Thoracic aorta (tissue), 2 donors: ENCODE measurements at regions not wholly inside any gene's neighbourhood (a gene's known extent, or its start where the extent isn't known, plus 50 kb on each side); places are given as distances from the start of the nearest gene placed in this dataset.

Source experiments
- ATAC-seq: fragments of 150-250 bp; one replicate; pipeline ENCODE4 v1.8.0; 2017; ENCODE audit warnings: low read depth; ENCODE audit not compliant: insufficient number of reproducible peaks, low FRiP score
- DNase-seq: peaks from one replicate; pipeline ENCODE4 v3.0.0-alpha.2; 2020; ENCODE audit warnings: low spot score
- H3K27ac ChIP-seq, 2 donors: fragments of 200-600 bp; sonication (generic); 1 replicate in 1 of 2; 2 replicates in 1 of 2; pipeline ENCODE4 v1.5.1; 2016; ENCODE audit warnings: mild to moderate bottlenecking in 2 of 2, moderate library complexity in 2 of 2
- H3K27me3 ChIP-seq: fragments of 200-600 bp; sonication (generic); replicated peaks from 2 replicates; pipeline ENCODE4 v1.6.0; 2016; ENCODE audit warnings: mild to moderate bottlenecking; ENCODE audit not compliant: insufficient read depth
- H3K36me3 ChIP-seq: fragments of 200-600 bp; sonication (generic); one replicate; pipeline ENCODE4 v1.5.1; 2016
- H3K4me1 ChIP-seq, 2 donors: fragments of 200-600 bp; sonication (generic); 1 replicate in 1 of 2; 2 replicates in 1 of 2; pipeline versions ENCODE4 v1.5.1 to v1.6.0; 2016; ENCODE audit warnings: low read depth in 2 of 2, mild to moderate bottlenecking in 1 of 2; ENCODE audit not compliant: control insufficient read depth in 1 of 2
- H3K4me3 ChIP-seq: fragments of 200-600 bp; sonication (generic); 2 replicates; pipeline ENCODE4 v1.5.1; 2016; ENCODE audit warnings: mild to moderate bottlenecking
- H3K9me3 ChIP-seq: fragments of 200-600 bp; sonication (generic); 2 replicates; pipeline ENCODE4 v1.5.1; 2016
- CTCF ChIP-seq: fragments of 200-600 bp; sonication (generic); IDR thresholded peaks from one replicate; pipeline ENCODE4 v1.5.1; 2019; ENCODE audit warnings: antibody characterized with exemption

- Histone ChIP-seq H3K4me1 (peaks cover 15 to 58% of the 10 kb centered on the region in 2 donors), H3K27me3 (no peaks in the 10 kb centered on the region), H3K27ac (no peak overlapping the region), H3K36me3 (no peaks in the 10 kb centered on the region), H3K9me3 (no peaks in the 10 kb centered on the region), H3K4me3 (no peak overlapping the region)
- no peak for DNase-seq
- no peak for TF ChIP-seq CTCF
- no peak for ATAC-seq
These were observed 67.2 kb upstream of the ARHGAP29 start for GRCh38 chr1:94304553-94304952.

GRCh38 chr1:94303005-94303404 lies 65.6 kb upstream of the ARHGAP29 start:
- ATAC-seq (no peak), DNase-seq (no peak)
- Histone ChIP-seq H3K27me3 (no peaks in the 10 kb centered on the region), H3K27ac (no peak overlapping the region), H3K4me3 (no peak overlapping the region), H3K36me3 (no peaks in the 10 kb centered on the region), H3K9me3 (no peaks in the 10 kb centered on the region), H3K4me1 (peaks cover 27 to 53% of the 10 kb centered on the region in 2 donors)
- TF ChIP-seq CTCF, result no peak

- Histone ChIP-seq H3K4me1 (peaks cover 27 to 48% of the 10 kb centered on the region in 2 donors), H3K27ac (no peak overlapping the region), H3K4me3 (no peak overlapping the region), H3K9me3 (no peaks in the 10 kb centered on the region), H3K36me3 (no peaks in the 10 kb centered on the region), H3K27me3 (no peaks in the 10 kb centered on the region)
- ATAC-seq, result no peak
- DNase-seq, result no peak
- TF ChIP-seq CTCF, result no peak
These were observed 65.1 kb upstream of the ARHGAP29 start for GRCh38 chr1:94302497-94302896.

- Histone ChIP-seq H3K27me3 (no peaks in the 10 kb centered on the region), H3K9me3 (no peaks in the 10 kb centered on the region), H3K4me3 (no peak overlapping the region), H3K36me3 (no peaks in the 10 kb centered on the region), H3K27ac (no peak overlapping the region), H3K4me1 (peaks cover 19 to 39% of the 10 kb centered on the region in 2 donors)
- no peak for ATAC-seq
- no peak for TF ChIP-seq CTCF
- DNase-seq, result no peak
These were observed 63.8 kb upstream of the ARHGAP29 start for GRCh38 chr1:94301186-94301585.

- no peaks in the 10 kb centered on the region for H3K36me3 ChIP-seq
- H3K9me3 ChIP-seq, result no peaks in the 10 kb centered on the region
- DNase-seq, result no peak
- H3K27ac ChIP-seq, result no peak overlapping the region
- no peak for TF ChIP-seq CTCF
- ATAC-seq, result no peak
- H3K4me3 ChIP-seq, result no peak overlapping the region
- no peaks in the 10 kb centered on the region for H3K27me3 ChIP-seq
- H3K4me1 ChIP-seq, result peaks cover 17 to 37% of the 10 kb centered on the region in 2 donors
These were observed 63.3 kb upstream of the ARHGAP29 start for GRCh38 chr1:94300731-94301130.
